ENCODE measurements at regions not wholly inside any gene's neighbourhood (a gene's known extent, or its start where the extent isn't known, plus 50 kb on each side); places are given as distances from the start of the nearest gene placed in this dataset.

DNA sequence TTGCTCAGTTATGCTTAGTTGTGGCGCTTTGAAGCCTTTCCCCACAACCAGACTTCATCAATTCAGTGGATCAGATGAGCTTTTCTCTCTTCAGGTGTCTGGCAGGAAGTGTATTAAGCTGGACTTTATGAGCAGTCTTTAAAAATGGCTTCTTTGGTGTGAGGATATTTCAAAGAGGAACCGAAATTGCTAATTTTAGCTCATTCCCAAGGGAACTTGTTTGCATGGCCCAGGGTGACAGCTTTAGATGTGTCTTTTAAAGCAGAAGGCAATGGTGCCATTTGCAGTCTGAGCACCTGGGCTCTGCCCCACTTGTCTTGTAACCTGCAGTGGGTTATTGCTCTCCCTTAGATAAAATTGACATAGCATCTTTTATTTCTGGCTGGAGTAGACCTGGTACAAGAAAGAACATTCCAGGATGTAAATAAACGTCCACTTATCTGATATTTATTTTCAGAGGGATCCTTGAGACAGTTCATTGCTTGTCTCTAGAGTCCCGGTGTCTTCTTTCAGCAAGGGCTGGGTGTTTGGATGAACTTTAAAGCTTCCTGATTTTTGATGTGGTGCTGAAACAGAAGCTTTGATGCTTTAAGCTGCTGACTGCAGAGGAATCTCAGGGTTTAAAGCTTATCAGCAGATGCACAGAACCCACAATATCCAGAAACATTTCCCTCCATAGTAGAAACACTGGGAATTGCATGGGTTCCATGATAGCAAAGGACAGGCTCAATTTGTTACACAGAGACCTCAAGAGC lies 241.7 kb downstream of the ADGRL2 start:
- no peaks in the 10 kb centered on the region for H3K9me3 ChIP-seq
- no peaks in the 10 kb centered on the region for H3K27me3 ChIP-seq
- H3K4me3 ChIP-seq = no peak overlapping the region
- H3K27ac ChIP-seq = no peak overlapping the region
- no peak for TF ChIP-seq EP300 (IDR thresholded peaks at IDR 0.05)
- TF ChIP-seq POLR2A (IDR thresholded peaks at IDR 0.05) = no peak
- no peak for TF ChIP-seq CTCF (IDR thresholded peaks at IDR 0.05)
- no peaks in the 10 kb centered on the region for H3K36me3 ChIP-seq
- WGBS, 3 donors = 54 to 69% (median 55%) methylated on average over 4 of the region's 4 CpGs
- DNase-seq = no peak
- intact Hi-C loops (cut with DNase I) = no loop called here
- H3K4me1 ChIP-seq (ENCODE audit: insufficient read depth) = no peaks in the 10 kb centered on the region
